Astrocyte (in vitro differentiated cells and primary cell): ENCODE measurements at regions not wholly inside any gene's neighbourhood (a gene's known extent, or its start where the extent isn't known, plus 50 kb on each side); places are given as distances from the start of the nearest gene placed in this dataset.

ENCODE experiments used
- CTCF ChIP-seq: IDR thresholded peaks from 2 replicates; pipeline ENCODE4 v1.5.1; 2011; ENCODE audit warnings: low read depth, mild to moderate bottlenecking, inconsistent platforms, low read length, moderate library complexity; ENCODE audit not compliant: insufficient read depth
- EZH2 ChIP-seq: IDR thresholded peaks from 2 replicates; pipeline ENCODE4 v1.6.1; 2012; ENCODE audit warnings: mild to moderate bottlenecking, low read length, inconsistent platforms; ENCODE audit not compliant: insufficient read depth

- TF ChIP-seq CTCF (no peak), EZH2 (no peak)
Measured at GRCh38 chr4:128707864-128708263, 101.6 kb upstream of the JADE1 start.
